MM.1S (cell line): ENCODE measurements at regions not wholly inside any gene's neighbourhood (a gene's known extent, or its start where the extent isn't known, plus 50 kb on each side); places are given as distances from the start of the nearest gene placed in this dataset.

Source experiments
- DNase-seq: peaks from one replicate; pipeline ENCODE4 v3.0.0-alpha.2; 2015
- H2AFZ ChIP-seq: fragments of 300-600 bp; sonication (generic); 2 replicates; pipeline ENCODE4 v1.6.0; 2016; ENCODE audit warnings: antibody characterized with exemption, low read length
- H3F3A ChIP-seq: fragments of 300-600 bp; sonication (generic); 2 replicates; pipeline ENCODE4 v1.6.1; 2016; ENCODE audit warnings: mild to moderate bottlenecking, antibody characterized with exemption, low read length, moderate library complexity, mixed read lengths; ENCODE audit not compliant: insufficient read depth
- H3K27ac ChIP-seq: fragments of 300-600 bp; sonication (generic); 2 replicates; pipeline ENCODE4 v1.5.1; 2016; ENCODE audit warnings: mild to moderate bottlenecking, low read length
- H3K27me3 ChIP-seq: fragments of 300-600 bp; sonication (generic); replicated peaks from 2 replicates; pipeline ENCODE4 v1.6.0; 2016; ENCODE audit warnings: low read length; ENCODE audit not compliant: insufficient read depth
- H3K36me3 ChIP-seq: fragments of 300-600 bp; sonication (generic); replicated peaks from 2 replicates; pipeline ENCODE4 v1.6.1; 2016; ENCODE audit warnings: mild to moderate bottlenecking, low read length, mixed read lengths; ENCODE audit not compliant: insufficient read depth
- H3K4me1 ChIP-seq: fragments of 300-600 bp; sonication (generic); 2 replicates; pipeline ENCODE4 v1.6.1; 2016; ENCODE audit warnings: low read length, mixed read lengths
- H3K4me2 ChIP-seq: fragments of 300-600 bp; sonication (generic); 2 replicates; pipeline ENCODE4 v1.6.0; 2016; ENCODE audit warnings: low read depth, low read length
- H3K4me3 ChIP-seq: fragments of 300-600 bp; sonication (generic); 2 replicates; pipeline ENCODE4 v1.5.1; 2016; ENCODE audit warnings: low read length, mixed read lengths
- H3K79me2 ChIP-seq: fragments of 300-600 bp; sonication (generic); 2 replicates; pipeline ENCODE4 v1.6.1; 2016; ENCODE audit warnings: mixed run types, low read length, mixed read lengths
- H3K9ac ChIP-seq: fragments of 300-600 bp; sonication (generic); 2 replicates; pipeline ENCODE4 v1.6.1; 2016; ENCODE audit warnings: low read length, mixed read lengths
- H3K9me2 ChIP-seq: fragments of 300-600 bp; sonication (generic); replicated peaks from 2 replicates; pipeline ENCODE4 v1.6.1; 2016; ENCODE audit warnings: mild to moderate bottlenecking, low read length, mixed read lengths; ENCODE audit not compliant: insufficient read depth
- H3K9me3 ChIP-seq: fragments of 300-600 bp; sonication (generic); replicated peaks from 2 replicates; pipeline ENCODE4 v1.6.1; 2016; ENCODE audit warnings: mild to moderate bottlenecking, low read length, mixed read lengths; ENCODE audit not compliant: insufficient read depth
- H4K20me1 ChIP-seq: fragments of 300-600 bp; sonication (generic); 2 replicates; pipeline ENCODE4 v1.6.1; 2016; ENCODE audit warnings: mild to moderate bottlenecking, low read length, moderate library complexity, mixed read lengths; ENCODE audit not compliant: insufficient read depth
- CTCF ChIP-seq: fragments of 300-600 bp; sonication (generic); IDR thresholded peaks from 2 replicates; pipeline ENCODE4 v1.5.1; 2016; ENCODE audit warnings: antibody characterized with exemption, low read length, mixed read lengths
- EZH2 ChIP-seq: fragments of 300-600 bp; sonication (generic); optimal IDR thresholded peaks from 2 replicates; pipeline ENCODE3; 2017; ENCODE audit warnings: low read depth, mild to moderate bottlenecking, antibody characterized with exemption, low read length, mixed read lengths
- EZH2phosphoT487 ChIP-seq: fragments of 300-600 bp; sonication (generic); IDR thresholded peaks from 2 replicates; pipeline ENCODE4 v1.6.1; 2018; ENCODE audit warnings: antibody characterized with exemption, low read length

GRCh38 chr6:21537637-21538036, 55.9 kb upstream of the SOX4 start:
- H3K4me1 ChIP-seq, result no peaks in the 10 kb centered on the region
- no peaks in the 10 kb centered on the region for H3K79me2 ChIP-seq
- no peak overlapping the region for H2AFZ ChIP-seq
- DNase-seq, result no peak
- no peaks in the 10 kb centered on the region for H3K9me3 ChIP-seq
- no peaks in the 10 kb centered on the region for H3K27me3 ChIP-seq
- no peak overlapping the region for H3K27ac ChIP-seq
- no peak overlapping the region for H3K9ac ChIP-seq
- H3K4me2 ChIP-seq, result no peak overlapping the region
- no peak overlapping the region for H3K4me3 ChIP-seq
- TF ChIP-seq CTCF (no peak), EZH2 (no peak), EZH2phosphoT487 (no peak)
- no peaks in the 10 kb centered on the region for H3F3A ChIP-seq
- no peaks in the 10 kb centered on the region for H3K36me3 ChIP-seq
- no peaks in the 10 kb centered on the region for H4K20me1 ChIP-seq
- H3K9me2 ChIP-seq, result no peaks in the 10 kb centered on the region

GRCh38 chr6:21538186-21538798, 55.3 kb upstream of the SOX4 start:
- Histone ChIP-seq H3K9me3 (no peaks in the 10 kb centered on the region), H3K9ac (no peak overlapping the region), H3K4me1 (no peaks in the 10 kb centered on the region), H3K27me3 (no peaks in the 10 kb centered on the region), H2AFZ (no peak overlapping the region), H3F3A (no peaks in the 10 kb centered on the region), H4K20me1 (no peaks in the 10 kb centered on the region), H3K4me2 (no peak overlapping the region), H3K79me2 (no peaks in the 10 kb centered on the region), H3K9me2 (no peaks in the 10 kb centered on the region), H3K36me3 (no peaks in the 10 kb centered on the region), H3K4me3 (no peak overlapping the region), H3K27ac (no peak overlapping the region)
- DNase-seq, result no peak
- no peak for TF ChIP-seq EZH2phosphoT487
- TF ChIP-seq CTCF, result no peak
- no peak for TF ChIP-seq EZH2

- H3K4me2 ChIP-seq, result no peak overlapping the region
- no peaks in the 10 kb centered on the region for H3K27me3 ChIP-seq
- H2AFZ ChIP-seq, result no peak overlapping the region
- no peaks in the 10 kb centered on the region for H3K9me3 ChIP-seq
- H3K9ac ChIP-seq, result no peak overlapping the region
- H3F3A ChIP-seq, result no peaks in the 10 kb centered on the region
- no peaks in the 10 kb centered on the region for H3K4me1 ChIP-seq
- DNase-seq, result no peak
- H3K79me2 ChIP-seq, result no peaks in the 10 kb centered on the region
- TF ChIP-seq EZH2, result no peak
- no peak for TF ChIP-seq EZH2phosphoT487
- no peak for TF ChIP-seq CTCF
- no peaks in the 10 kb centered on the region for H4K20me1 ChIP-seq
- H3K36me3 ChIP-seq, result no peaks in the 10 kb centered on the region
- H3K4me3 ChIP-seq, result no peak overlapping the region
- H3K27ac ChIP-seq, result no peak overlapping the region
- H3K9me2 ChIP-seq, result no peaks in the 10 kb centered on the region
These were observed 53.9 kb upstream of the SOX4 start for GRCh38 chr6:21539621-21540100.
